Transverse colon (tissue), 4 donors: ENCODE measurements at regions not wholly inside any gene's neighbourhood (a gene's known extent, or its start where the extent isn't known, plus 50 kb on each side); places are given as distances from the start of the nearest gene placed in this dataset.

ENCODE experiments used
- DNase-seq: peaks from one replicate; pipeline ENCODE4 v3.0.0-alpha.2; 2019
- H3K27ac ChIP-seq, 4 donors: fragments of 200-600 bp; sonication (generic); 2 replicates each; pipeline ENCODE4 v1.5.1; 2016 to 2018; ENCODE audit warnings: inconsistent platforms in 4 of 4
- H3K27me3 ChIP-seq: fragments of 200-600 bp; sonication (generic); 2 replicates; pipeline ENCODE4 v1.5.1; 2017; ENCODE audit warnings: inconsistent platforms
- H3K36me3 ChIP-seq, 4 donors: fragments of 200-600 bp; sonication (generic); 2 replicates each; pipeline ENCODE4 v1.5.1; 2017 to 2019; ENCODE audit warnings: inconsistent platforms in 4 of 4
- H3K4me1 ChIP-seq, 4 donors: fragments of 200-600 bp; sonication (generic); 2 replicates each; pipeline ENCODE4 v1.5.1; 2017 to 2020; ENCODE audit warnings: inconsistent platforms in 4 of 4
- H3K4me3 ChIP-seq, 4 donors: fragments of 200-600 bp; sonication (generic); 1 replicate in 1 of 4; 2 replicates in 3 of 4; pipeline versions ENCODE4 v1.5.1 to v1.6.1; 2017 to 2019; ENCODE audit warnings: inconsistent platforms in 4 of 4
- H3K9me3 ChIP-seq, 2 donors: fragments of 200-600 bp; sonication (generic); 2 replicates each; pipeline ENCODE4 v1.5.1; 2017 to 2019; ENCODE audit warnings: inconsistent platforms in 2 of 2
- CTCF ChIP-seq, 5 experiments: fragments of 200-600 bp in 3 of 5; fragments of 450-650 bp in 2 of 5; sonication (generic) in 3 of 5; IDR thresholded peaks; 1 replicate in 2 of 5; 2 replicates in 3 of 5; pipeline ENCODE4 v1.5.1; 2016 to 2017; ENCODE audit warnings: antibody characterized with exemption in 5 of 5, inconsistent platforms in 3 of 5, mild to moderate bottlenecking in 2 of 5, moderate library complexity in 1 of 5
- EP300 ChIP-seq: sonication (generic); formaldehyde crosslinking; IDR thresholded peaks from one replicate; pipeline ENCODE4 v1.6.1; 2017; ENCODE audit warnings: antibody characterized with exemption, low read depth
- POLR2A ChIP-seq: fragments of 450-650 bp; IDR thresholded peaks from one replicate; pipeline ENCODE4 v1.6.1; 2016; ENCODE audit warnings: antibody characterized with exemption, mild to moderate bottlenecking, moderate library complexity
- POLR2AphosphoS5 ChIP-seq, 3 donors: sonication (generic); formaldehyde crosslinking; IDR thresholded peaks; one replicate each; pipeline ENCODE4 v1.6.1; 2016; ENCODE audit warnings: antibody characterized with exemption in 3 of 3
- WGBS, 2 donors: methylation state at CpG; one replicate each; pipeline ENCODE4 v1.1.5; 2018; ENCODE audit warnings: low coverage in 1 of 2; 5-methylcytosine and 5-hydroxymethylcytosine counted together
- in situ Hi-C, 4 donors: fragments of 200-750 bp; cut with MboI; loops; one replicate each; pipeline versions ENCODE4 v1.15.0 to v1.15.1; 2017; ENCODE audit warnings: low sequenced_read_pairs in 3 of 4, low pct_ligation_motif_present in 1 of 4, low pct_unique_long_range_greater_than_20kb in 1 of 4
- intact Hi-C: fragments of 100-400 bp; cut with DNase I; formaldehyde crosslinking; loops from one replicate; pipeline ENCODE4 v1.15.1; 2023; ENCODE audit warnings: low total_unique reads

DNA sequence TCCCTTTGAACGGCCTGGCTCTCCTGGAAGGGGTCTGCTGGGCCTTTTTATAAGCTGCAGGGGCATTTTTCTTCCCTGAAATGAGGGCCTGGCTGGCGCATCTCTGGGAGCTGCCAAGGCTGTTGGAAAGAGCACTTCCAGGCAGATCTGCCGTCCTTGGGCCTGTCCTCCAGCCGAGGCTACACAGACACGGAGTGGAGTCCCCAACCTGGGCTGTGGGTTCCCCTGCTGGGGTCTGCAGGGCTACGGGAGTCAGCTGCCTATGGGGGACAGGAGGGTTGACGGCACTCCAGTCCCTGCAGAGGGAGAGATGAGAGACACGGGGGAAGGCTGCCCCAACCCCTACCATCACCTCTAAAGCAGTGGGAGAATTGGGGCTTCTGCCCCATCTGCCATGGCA is 606.6 kb downstream of the TBC1D22A start:
- no peak overlapping the region for H3K4me3 ChIP-seq
- DNase-seq = no peak
- TF ChIP-seq CTCF (IDR thresholded peaks at IDR 0.05) (no peak), POLR2A (no peak), POLR2AphosphoS5 (IDR thresholded peaks at IDR 0.05) (no peak), EP300 (no peak)
- no peaks in the 10 kb centered on the region for H3K36me3 ChIP-seq
- no peaks in the 10 kb centered on the region for H3K4me1 ChIP-seq
- intact Hi-C loops (no loop called here), in situ Hi-C loops (no loop called here)
- no peaks in the 10 kb centered on the region for H3K27me3 ChIP-seq
- H3K27ac ChIP-seq = no peak overlapping the region
- no peaks in the 10 kb centered on the region for H3K9me3 ChIP-seq
- WGBS, 2 donors = 86% methylated on average over 8 of the region's 8 CpGs; no CpG with 5 or more reads in 1 of the 2 donors

GRCh38 chr22:47367993-47368945 is 605.8 kb downstream of the TBC1D22A start:
- Histone ChIP-seq H3K27me3 (no peaks in the 10 kb centered on the region), H3K27ac (no peak overlapping the region), H3K9me3 (peaks cover 0 to 2% of the 10 kb centered on the region in 2 donors), H3K4me3 (no peak overlapping the region), H3K36me3 (no peaks in the 10 kb centered on the region), H3K4me1 (no peaks in the 10 kb centered on the region)
- WGBS, 2 donors = 78% methylated on average over 16 of the region's 21 CpGs; no CpG with 5 or more reads in 1 of the 2 donors
- intact Hi-C loops (no loop called here), in situ Hi-C loops (no loop called here)
- TF ChIP-seq EP300 = no peak
- no peak for TF ChIP-seq POLR2A
- no peak for TF ChIP-seq POLR2AphosphoS5 (IDR thresholded peaks at IDR 0.05)
- no peak for TF ChIP-seq CTCF (IDR thresholded peaks at IDR 0.05)
- no peak for DNase-seq

DNA sequence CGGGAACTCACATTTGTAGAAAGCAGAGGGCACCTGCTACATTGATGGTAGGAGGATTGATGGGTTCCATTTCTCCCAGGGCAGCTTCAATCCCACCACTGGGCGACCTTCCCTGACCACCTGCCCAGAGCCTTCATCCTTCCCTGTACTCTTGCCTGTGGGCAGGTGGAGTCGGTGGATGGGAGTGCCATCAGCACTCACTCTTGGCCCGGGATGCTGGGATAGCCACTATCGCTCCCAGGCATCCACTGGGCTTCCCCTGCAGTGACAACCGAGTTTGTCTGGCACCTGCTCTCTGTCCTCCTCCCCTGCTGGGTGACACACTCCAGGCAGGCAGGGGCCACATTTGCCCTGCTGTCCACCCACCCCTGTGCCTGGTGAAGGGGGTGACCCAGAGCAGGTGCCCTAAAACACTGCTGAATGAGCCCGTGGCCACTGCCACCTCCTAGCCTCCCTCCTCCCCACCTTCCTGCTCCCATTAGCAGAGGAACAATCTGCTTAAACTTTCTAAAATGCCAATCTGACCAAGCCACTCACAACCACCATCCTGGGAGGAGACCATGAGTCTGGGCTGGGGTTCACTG is 604.7 kb downstream of the TBC1D22A start:
- WGBS, 2 donors = 71% methylated on average over 7 of the region's 7 CpGs; no CpG with 5 or more reads in 1 of the 2 donors
- no peak overlapping the region for H3K27ac ChIP-seq
- in situ Hi-C loops = no loop called here

More for the DNA sequence above, 604.7 kb downstream of the TBC1D22A start:
- Histone ChIP-seq H3K27me3 (no peaks in the 10 kb centered on the region), H3K9me3 (peaks cover 0 to 7% of the 10 kb centered on the region in 2 donors), H3K4me3 (no peak overlapping the region), H3K36me3 (no peaks in the 10 kb centered on the region), H3K4me1 (no peaks in the 10 kb centered on the region)
- intact Hi-C loops = no loop called here
- no peak for DNase-seq
- TF ChIP-seq POLR2A (no peak), CTCF (IDR thresholded peaks at IDR 0.05) (no peak), POLR2AphosphoS5 (IDR thresholded peaks at IDR 0.05) (no peak), EP300 (no peak)
